Loucy (cell line): ENCODE measurements at regions not wholly inside any gene's neighbourhood (a gene's known extent, or its start where the extent isn't known, plus 50 kb on each side); places are given as distances from the start of the nearest gene placed in this dataset.

Experiments
- H2AFZ ChIP-seq: fragments of 200-600 bp; sonication (generic); 2 replicates; pipeline ENCODE4 v1.6.0; 2016; ENCODE audit warnings: antibody characterized with exemption, mild to moderate bottlenecking, low read length, moderate library complexity
- H3F3A ChIP-seq: fragments of 200-600 bp; 2 replicates; pipeline ENCODE4 v1.6.0; 2016; ENCODE audit warnings: antibody characterized with exemption, low read depth, mild to moderate bottlenecking
- H3K27me3 ChIP-seq: fragments of 200-600 bp; sonication (generic); 2 replicates; pipeline ENCODE4 v1.6.1; 2014; ENCODE audit warnings: low read length, mild to moderate bottlenecking; ENCODE audit not compliant: insufficient read depth, poor library complexity, severe bottlenecking
- H3K36me3 ChIP-seq: fragments of 200-600 bp; sonication (generic); 2 replicates; pipeline ENCODE4 v1.6.1; 2016; ENCODE audit warnings: low read length; ENCODE audit not compliant: insufficient read depth
- H3K4me1 ChIP-seq: fragments of 200-600 bp; sonication (generic); 2 replicates; pipeline ENCODE4 v1.5.1; 2014; ENCODE audit warnings: low read length, mild to moderate bottlenecking; ENCODE audit not compliant: insufficient read depth, poor library complexity, severe bottlenecking
- H3K4me2 ChIP-seq: fragments of 200-600 bp; sonication (generic); 2 replicates; pipeline ENCODE4 v1.6.0; 2014; ENCODE audit warnings: antibody characterized with exemption, low read length, low read depth, mild to moderate bottlenecking; ENCODE audit not compliant: poor library complexity, severe bottlenecking
- H3K4me3 ChIP-seq: fragments of 200-600 bp; sonication (generic); 2 replicates; pipeline ENCODE4 v1.5.1; 2014; ENCODE audit warnings: low read length, mild to moderate bottlenecking, mixed read lengths; ENCODE audit not compliant: poor library complexity, severe bottlenecking
- H3K79me2 ChIP-seq: fragments of 200-600 bp; sonication (generic); 2 replicates; pipeline ENCODE4 v1.6.1; 2014; ENCODE audit warnings: low read length; ENCODE audit not compliant: insufficient read depth
- H3K9ac ChIP-seq: fragments of 200-600 bp; sonication (generic); 2 replicates; pipeline ENCODE4 v1.6.0; 2014; ENCODE audit warnings: mild to moderate bottlenecking, low read depth, low read length, moderate library complexity; ENCODE audit not compliant: poor library complexity, severe bottlenecking
- H3K9me2 ChIP-seq: fragments of 200-600 bp; sonication (generic); replicated peaks from 2 replicates; pipeline ENCODE4 v1.6.1; 2016; ENCODE audit warnings: low read depth, low read length, mixed read lengths
- H3K9me3 ChIP-seq: fragments of 200-600 bp; sonication (generic); 2 replicates; pipeline ENCODE4 v1.6.1; 2014; ENCODE audit warnings: mild to moderate bottlenecking, antibody characterized with exemption, low read length, low read depth; ENCODE audit not compliant: insufficient read depth
- H4K20me1 ChIP-seq: fragments of 200-600 bp; sonication (generic); 2 replicates; pipeline ENCODE4 v1.6.0; 2014; ENCODE audit warnings: antibody characterized with exemption, low read length, mild to moderate bottlenecking; ENCODE audit not compliant: insufficient read depth, poor library complexity, severe bottlenecking
- CTCF ChIP-seq: fragments of 200-600 bp; sonication (generic); conservative IDR thresholded peaks from 2 replicates; pipeline ENCODE4 v1.5.1; 2014; ENCODE audit warnings: mild to moderate bottlenecking, antibody characterized with exemption, low read length
- EZH2phosphoT487 ChIP-seq: fragments of 200-600 bp; IDR thresholded peaks from 2 replicates; pipeline ENCODE4 v1.6.1; 2018; ENCODE audit warnings: antibody characterized with exemption, mild to moderate bottlenecking, moderate library complexity, borderline replicate concordance

- H4K20me1 ChIP-seq, result no peaks in the 10 kb centered on the region
- no peak overlapping the region for H2AFZ ChIP-seq
- no peaks in the 10 kb centered on the region for H3K4me1 ChIP-seq
- H3K27me3 ChIP-seq, result no peaks in the 10 kb centered on the region
- no peak overlapping the region for H3K9ac ChIP-seq
- H3K4me3 ChIP-seq, result no peak overlapping the region
- peaks cover 5% of the 10 kb centered on the region; the same call in 1 of the 2 replicates for H3K9me3 ChIP-seq
- no peaks in the 10 kb centered on the region for H3F3A ChIP-seq
- no peak for TF ChIP-seq CTCF
- TF ChIP-seq EZH2phosphoT487, result no peak
- H3K36me3 ChIP-seq, result no peaks in the 10 kb centered on the region
- no peak overlapping the region for H3K4me2 ChIP-seq
- no peaks in the 10 kb centered on the region for H3K79me2 ChIP-seq
- no peaks in the 10 kb centered on the region for H3K9me2 ChIP-seq
Measured at GRCh38 chr18:78919956-78920355, 59.7 kb upstream of the SALL3 start.

GRCh38 chr18:78920456-78921138 lies 59.0 kb upstream of the SALL3 start:
- no peak for TF ChIP-seq EZH2phosphoT487
- no peak for TF ChIP-seq CTCF
- no peaks in the 10 kb centered on the region for H3K27me3 ChIP-seq

GRCh38 chr18:78922856-78923255 lies 56.8 kb upstream of the SALL3 start:
- H3K9me2 ChIP-seq, result no peaks in the 10 kb centered on the region
- H3F3A ChIP-seq, result no peaks in the 10 kb centered on the region
- no peak overlapping the region for H3K4me3 ChIP-seq
- no peak for TF ChIP-seq EZH2phosphoT487
- no peak for TF ChIP-seq CTCF
- H3K9me3 ChIP-seq, result peaks cover 9% of the 10 kb centered on the region; the same call in 1 of the 2 replicates
- H4K20me1 ChIP-seq, result no peaks in the 10 kb centered on the region
- H3K27me3 ChIP-seq, result no peaks in the 10 kb centered on the region
- no peaks in the 10 kb centered on the region for H3K79me2 ChIP-seq
- no peak overlapping the region for H2AFZ ChIP-seq
- H3K4me1 ChIP-seq, result no peaks in the 10 kb centered on the region
- H3K9ac ChIP-seq, result no peak overlapping the region
- no peaks in the 10 kb centered on the region for H3K36me3 ChIP-seq
- H3K4me2 ChIP-seq, result no peak overlapping the region

More at GRCh38 chr18:78920456-78921138, 59.0 kb upstream of the SALL3 start:
- Histone ChIP-seq H3K9me3 (peaks cover 5% of the 10 kb centered on the region; the same call in 1 of the 2 replicates), H3F3A (no peaks in the 10 kb centered on the region), H3K79me2 (no peaks in the 10 kb centered on the region), H3K4me1 (no peaks in the 10 kb centered on the region), H3K9me2 (no peaks in the 10 kb centered on the region), H3K36me3 (no peaks in the 10 kb centered on the region), H3K4me3 (no peak overlapping the region), H2AFZ (no peak overlapping the region), H4K20me1 (no peaks in the 10 kb centered on the region), H3K4me2 (no peak overlapping the region), H3K9ac (no peak overlapping the region)
